ENCODE measurements at regions not wholly inside any gene's neighbourhood (a gene's known extent, or its start where the extent isn't known, plus 50 kb on each side); places are given as distances from the start of the nearest gene placed in this dataset.

DNA sequence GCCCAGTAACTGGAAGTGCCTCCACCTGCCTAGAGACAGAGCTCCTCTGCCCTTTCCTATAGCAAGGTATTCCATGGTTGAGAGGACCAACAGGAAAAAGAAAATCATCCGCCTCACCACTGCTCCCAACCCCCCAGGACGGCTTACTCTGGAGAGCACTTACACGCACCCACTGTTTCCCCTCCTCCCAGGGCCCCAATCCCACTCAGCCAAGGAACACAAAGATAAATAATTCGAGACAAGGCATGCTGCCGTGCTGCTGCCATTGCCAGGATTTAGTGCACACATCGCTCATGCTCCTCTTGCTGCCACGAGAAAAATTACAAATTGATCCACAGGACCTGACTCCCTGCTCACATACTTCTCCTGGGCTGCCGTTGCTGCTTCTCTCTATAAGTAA is 516.6 kb downstream of the BUD13 start:
- H3K27me3 ChIP-seq (ENCODE audit: control insufficient read depth, insufficient read depth, low read length): peaks cover 40% of the 10 kb centered on the region
- no peaks in the 10 kb centered on the region for H3K36me3 ChIP-seq (ENCODE audit: control insufficient read depth, insufficient read depth, low read length)
- H3K4me1 ChIP-seq (ENCODE audit: control insufficient read depth, insufficient read depth, low read length): no peaks in the 10 kb centered on the region
- ChIA-PET POLR2A (no interaction called here), CTCF (no interaction called here)
- intact Hi-C loops (cut with micrococcal nuclease; ENCODE audit: unreplicated experiment): no loop called here
- DNase-seq (ENCODE audit: low read depth, low spot score) (no peak), ATAC-seq (no peak)
- no TSS peak for BruUV-seq (replicated peaks)
- in situ Hi-C loops (cut with HindIII; ENCODE audit: low pct_unique_long_range_greater_than_20kb, low sequenced_read_pairs): no loop called here
- H3K27ac ChIP-seq (ENCODE audit: low read length): no peak overlapping the region
- TF ChIP-seq SIN3A (IDR thresholded peaks at IDR 0.05; ENCODE audit: borderline replicate concordance, insufficient read depth, low read depth, low read length): no peak
- no peak for TF ChIP-seq TCF7L2 (IDR thresholded peaks at IDR 0.05; ENCODE audit: low read depth, low read length)
- TF ChIP-seq, protein P1, sequence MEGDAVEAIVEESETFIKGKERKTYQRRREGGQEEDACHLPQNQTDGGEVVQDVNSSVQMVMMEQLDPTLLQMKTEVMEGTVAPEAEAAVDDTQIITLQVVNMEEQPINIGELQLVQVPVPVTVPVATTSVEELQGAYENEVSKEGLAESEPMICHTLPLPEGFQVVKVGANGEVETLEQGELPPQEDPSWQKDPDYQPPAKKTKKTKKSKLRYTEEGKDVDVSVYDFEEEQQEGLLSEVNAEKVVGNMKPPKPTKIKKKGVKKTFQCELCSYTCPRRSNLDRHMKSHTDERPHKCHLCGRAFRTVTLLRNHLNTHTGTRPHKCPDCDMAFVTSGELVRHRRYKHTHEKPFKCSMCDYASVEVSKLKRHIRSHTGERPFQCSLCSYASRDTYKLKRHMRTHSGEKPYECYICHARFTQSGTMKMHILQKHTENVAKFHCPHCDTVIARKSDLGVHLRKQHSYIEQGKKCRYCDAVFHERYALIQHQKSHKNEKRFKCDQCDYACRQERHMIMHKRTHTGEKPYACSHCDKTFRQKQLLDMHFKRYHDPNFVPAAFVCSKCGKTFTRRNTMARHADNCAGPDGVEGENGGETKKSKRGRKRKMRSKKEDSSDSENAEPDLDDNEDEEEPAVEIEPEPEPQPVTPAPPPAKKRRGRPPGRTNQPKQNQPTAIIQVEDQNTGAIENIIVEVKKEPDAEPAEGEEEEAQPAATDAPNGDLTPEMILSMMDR (IDR thresholded peaks at IDR 0.05): no peak
- no peak for TF ChIP-seq REST (IDR thresholded peaks at IDR 0.05; ENCODE audit: insufficient read depth in 1 of 2, low read depth in 2 of 2, low read length in 1 of 2)
- no peak for TF ChIP-seq POLR2AphosphoS5 (IDR thresholded peaks at IDR 0.05; ENCODE audit: low read depth, low read length)
- H3K9me3 ChIP-seq (ENCODE audit: control insufficient read depth, insufficient read depth, low read depth, low read length): no peaks in the 10 kb centered on the region
- no peak overlapping the region for H3K4me3 ChIP-seq (ENCODE audit: low read depth in 2 of 2, low read length in 2 of 2)

DNA sequence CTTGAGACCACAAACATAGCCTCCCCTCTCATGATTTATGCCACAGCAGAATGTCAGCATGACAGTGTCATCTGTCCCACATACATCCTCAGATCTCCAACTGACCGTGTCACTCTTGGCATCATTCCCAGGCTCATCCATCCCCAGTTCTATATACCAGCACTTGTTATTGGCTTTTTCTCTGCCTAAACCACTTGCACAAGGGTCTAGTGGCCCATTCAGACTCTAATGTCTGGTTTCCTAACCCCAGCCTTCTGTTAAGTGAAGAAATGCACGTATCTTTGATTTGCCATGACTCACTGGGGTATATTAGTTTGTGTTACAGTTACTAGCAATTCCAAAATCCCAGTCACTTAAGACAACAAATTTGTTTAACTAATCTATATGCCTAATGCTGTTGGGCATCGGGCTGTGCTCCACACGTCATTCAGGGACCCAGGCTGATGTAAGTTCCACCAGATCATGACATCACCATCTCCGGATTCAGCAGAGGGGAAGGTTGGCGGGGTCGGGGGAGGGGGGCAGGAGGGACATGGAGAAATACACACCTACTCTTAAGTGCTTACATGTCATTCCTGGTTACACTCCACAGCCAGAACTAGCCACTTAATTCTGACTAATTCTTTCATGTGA is 517.4 kb downstream of the BUD13 start:
- no peaks in the 10 kb centered on the region for H3K4me1 ChIP-seq (ENCODE audit: control insufficient read depth, insufficient read depth, low read length)
- TF ChIP-seq, protein P1 (IDR thresholded peaks at IDR 0.05): no peak
- TF ChIP-seq POLR2AphosphoS5 (IDR thresholded peaks at IDR 0.05; ENCODE audit: low read depth, low read length): no peak
- no peak for TF ChIP-seq TCF7L2 (IDR thresholded peaks at IDR 0.05; ENCODE audit: low read depth, low read length)
- no peak for TF ChIP-seq SIN3A (IDR thresholded peaks at IDR 0.05; ENCODE audit: borderline replicate concordance, insufficient read depth, low read depth, low read length)
- no peak for TF ChIP-seq REST (IDR thresholded peaks at IDR 0.05; ENCODE audit: insufficient read depth in 1 of 2, low read depth in 2 of 2, low read length in 1 of 2)
- no peak overlapping the region for H3K4me3 ChIP-seq (ENCODE audit: low read depth in 2 of 2, low read length in 2 of 2)
- ATAC-seq (no peak), DNase-seq (ENCODE audit: low read depth, low spot score) (no peak)
- H3K27ac ChIP-seq (ENCODE audit: low read length): no peak overlapping the region
- ChIA-PET CTCF (no interaction called here), POLR2A (no interaction called here)
- no TSS peak for BruUV-seq (replicated peaks)
- H3K9me3 ChIP-seq (ENCODE audit: control insufficient read depth, insufficient read depth, low read depth, low read length): no peaks in the 10 kb centered on the region
- no peaks in the 10 kb centered on the region for H3K36me3 ChIP-seq (ENCODE audit: control insufficient read depth, insufficient read depth, low read length)
- intact Hi-C loops (cut with micrococcal nuclease; ENCODE audit: unreplicated experiment): no loop called here
- in situ Hi-C loops (cut with HindIII; ENCODE audit: low pct_unique_long_range_greater_than_20kb, low sequenced_read_pairs): no loop called here
- peaks cover 36% of the 10 kb centered on the region for H3K27me3 ChIP-seq (ENCODE audit: control insufficient read depth, insufficient read depth, low read length)
